GM12865 (cell line): ENCODE measurements at regions not wholly inside any gene's neighbourhood (a gene's known extent, or its start where the extent isn't known, plus 50 kb on each side); places are given as distances from the start of the nearest gene placed in this dataset.

Source experiments
- DNase-seq: peaks from one replicate; pipeline ENCODE4 v3.0.0; 2010; ENCODE audit warnings: low read depth
- H3K4me3 ChIP-seq: 2 replicates; pipeline ENCODE4 v1.5.1; 2011; ENCODE audit warnings: mild to moderate bottlenecking, low read depth, low read length, control low read depth
- CTCF ChIP-seq: IDR thresholded peaks from 2 replicates; pipeline ENCODE4 v1.5.1; 2011; ENCODE audit warnings: low read length, control low read depth, low read depth, inconsistent platforms; ENCODE audit not compliant: insufficient read depth; ENCODE audit errors: missing control alignments

DNA sequence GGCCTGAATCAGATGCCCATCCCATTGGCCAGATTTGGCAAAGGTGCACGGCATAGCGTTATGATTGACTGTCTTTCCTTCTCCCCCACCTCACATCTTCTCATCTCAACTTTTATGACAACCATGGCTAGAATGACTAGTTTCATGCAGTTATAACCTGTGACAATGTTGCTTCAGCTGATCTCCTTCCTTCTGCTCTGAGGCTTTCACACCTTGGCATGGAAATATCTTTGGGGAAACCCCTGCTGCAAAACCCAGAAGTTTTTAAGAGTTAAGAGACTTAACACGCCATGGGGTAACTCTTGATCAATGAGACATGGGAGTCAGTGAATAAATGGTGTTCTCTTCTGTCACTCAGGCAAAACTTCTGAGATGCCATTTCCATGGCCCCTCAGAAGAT, 290.7 kb upstream of the MDFIC2 start:
- TF ChIP-seq CTCF: no peak
- DNase-seq: no peak
- H3K4me3 ChIP-seq: no peak overlapping the region

DNA sequence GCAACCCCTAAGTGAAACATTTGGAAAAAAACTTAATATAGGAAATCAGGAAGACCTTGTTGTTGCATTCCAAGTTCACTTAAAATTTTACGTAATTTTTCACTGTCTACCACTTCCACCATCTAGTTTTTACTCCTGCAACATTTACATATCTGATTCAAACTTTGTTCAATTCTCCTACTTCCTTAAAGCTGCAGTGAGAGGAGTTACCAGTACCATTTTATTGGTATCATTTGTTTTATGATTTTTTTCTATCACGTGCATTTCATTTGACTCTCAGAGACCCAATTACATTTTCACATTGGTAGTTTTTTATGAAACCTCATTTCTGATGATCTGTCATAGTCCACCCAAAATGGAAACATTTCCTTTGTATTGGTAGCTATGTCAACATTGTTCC, 284.9 kb upstream of the MDFIC2 start:
- no peak overlapping the region for H3K4me3 ChIP-seq
- DNase-seq: no peak
- TF ChIP-seq CTCF: no peak

- no peak overlapping the region for H3K4me3 ChIP-seq
- DNase-seq: no peak
- TF ChIP-seq CTCF: no peak
These were observed 271.2 kb upstream of the MDFIC2 start for GRCh38 chr3:70583682-70584081.

DNA sequence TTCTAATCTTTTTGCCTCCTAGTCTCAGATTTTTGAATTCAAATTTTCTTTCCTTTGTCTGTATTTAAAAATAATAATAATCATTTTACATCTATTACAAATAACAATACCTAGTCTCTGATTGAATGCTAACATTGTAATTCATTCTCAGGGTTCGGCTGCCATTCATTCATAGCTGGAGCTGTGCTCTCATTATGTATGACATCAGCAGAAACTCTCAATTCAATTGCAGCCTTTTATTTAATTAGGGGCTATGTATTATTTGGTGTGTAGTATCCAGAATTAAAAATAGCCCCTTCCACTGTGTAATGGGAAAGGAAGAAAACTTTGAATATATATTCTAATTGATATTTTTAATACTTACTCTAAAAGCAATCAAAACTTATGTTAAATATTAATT, 270.4 kb upstream of the MDFIC2 start:
- no peak overlapping the region for H3K4me3 ChIP-seq
- DNase-seq: no peak
- TF ChIP-seq CTCF: no peak

DNA sequence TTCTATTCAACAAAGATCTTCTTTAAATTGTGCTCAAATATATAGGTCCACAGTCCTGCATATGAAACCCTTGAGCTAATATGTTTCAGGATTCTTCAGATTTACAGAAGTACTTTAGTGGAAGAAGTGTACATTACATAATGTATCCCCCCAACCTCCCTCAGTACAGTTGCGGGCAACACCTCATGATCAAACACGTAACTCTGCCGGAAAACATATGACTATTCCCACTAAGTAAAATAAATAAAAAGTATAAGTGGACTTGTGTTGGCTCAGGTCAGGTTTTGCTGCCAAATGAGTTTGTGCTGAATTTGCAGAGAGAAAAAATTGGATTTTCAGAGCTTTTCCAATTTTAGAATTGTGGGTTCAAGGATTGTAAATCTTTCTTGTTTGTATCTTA, 267.6 kb upstream of the MDFIC2 start:
- no peak overlapping the region for H3K4me3 ChIP-seq
- no peak for DNase-seq
- TF ChIP-seq CTCF: no peak

DNA sequence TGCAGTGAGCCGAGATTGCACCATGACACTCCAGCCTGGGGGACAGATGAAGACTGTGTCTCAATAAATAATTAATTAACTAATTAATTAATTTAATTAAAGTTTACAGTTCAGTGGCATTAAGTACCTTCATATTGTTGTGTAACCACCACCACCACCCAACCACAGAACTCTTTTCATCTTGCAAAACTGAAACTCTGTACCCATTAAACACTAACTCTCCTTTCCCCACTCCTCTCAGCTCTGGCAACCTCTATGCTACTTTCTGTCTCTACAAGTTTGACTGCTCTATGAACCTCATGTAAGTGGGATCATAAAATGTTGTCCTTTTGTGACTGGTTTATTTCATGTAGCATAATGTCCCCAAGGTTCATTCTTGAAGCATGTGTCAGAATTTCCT, 259.3 kb upstream of the MDFIC2 start:
- H3K4me3 ChIP-seq: no peak overlapping the region
- no peak for TF ChIP-seq CTCF
- no peak for DNase-seq

GRCh38 chr3:70570584-70570983, 258.1 kb upstream of the MDFIC2 start:
- no peak for DNase-seq
- TF ChIP-seq CTCF: no peak
- no peak overlapping the region for H3K4me3 ChIP-seq
